ENCODE measurements at regions not wholly inside any gene's neighbourhood (a gene's known extent, or its start where the extent isn't known, plus 50 kb on each side); places are given as distances from the start of the nearest gene placed in this dataset.
"Not testable (repeated sequence)": the region's sequence is repeated elsewhere in the genome, so short reads cannot be mapped to it uniquely, and the experiment has no call there.

DNA sequence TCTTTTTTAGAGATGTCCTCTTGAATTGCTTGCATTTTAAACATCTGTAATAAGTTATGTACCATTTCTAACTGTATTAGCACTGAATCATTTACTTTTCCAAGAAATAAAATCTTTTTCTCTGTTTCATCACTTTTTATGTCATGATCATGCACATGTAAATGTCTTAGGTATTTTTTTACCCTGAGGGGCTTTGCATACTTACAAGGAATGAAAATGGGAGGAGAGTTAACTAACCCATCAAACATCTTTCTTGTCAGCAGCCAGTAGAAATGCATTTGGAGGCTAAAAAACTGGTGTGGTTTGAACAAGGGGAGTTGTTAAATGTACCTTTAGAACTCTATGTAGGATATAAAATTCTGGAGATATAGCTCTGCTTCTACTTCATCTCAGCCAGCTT, 1080.3 kb downstream of the GALC start:
- no peak overlapping the region for H3K27ac ChIP-seq
- DNase-seq, result no peak
- H3K27me3 ChIP-seq, result no peaks in the 10 kb centered on the region
- no peaks in the 10 kb centered on the region for H3K4me1 ChIP-seq
- intact Hi-C loops (cut with DNase I), result no loop called here
- no peak overlapping the region for H3K4me3 ChIP-seq
- no peaks in the 10 kb centered on the region for H3K36me3 ChIP-seq
- H3K9me3 ChIP-seq, result no peaks in the 10 kb centered on the region
- TF ChIP-seq, protein P1, sequence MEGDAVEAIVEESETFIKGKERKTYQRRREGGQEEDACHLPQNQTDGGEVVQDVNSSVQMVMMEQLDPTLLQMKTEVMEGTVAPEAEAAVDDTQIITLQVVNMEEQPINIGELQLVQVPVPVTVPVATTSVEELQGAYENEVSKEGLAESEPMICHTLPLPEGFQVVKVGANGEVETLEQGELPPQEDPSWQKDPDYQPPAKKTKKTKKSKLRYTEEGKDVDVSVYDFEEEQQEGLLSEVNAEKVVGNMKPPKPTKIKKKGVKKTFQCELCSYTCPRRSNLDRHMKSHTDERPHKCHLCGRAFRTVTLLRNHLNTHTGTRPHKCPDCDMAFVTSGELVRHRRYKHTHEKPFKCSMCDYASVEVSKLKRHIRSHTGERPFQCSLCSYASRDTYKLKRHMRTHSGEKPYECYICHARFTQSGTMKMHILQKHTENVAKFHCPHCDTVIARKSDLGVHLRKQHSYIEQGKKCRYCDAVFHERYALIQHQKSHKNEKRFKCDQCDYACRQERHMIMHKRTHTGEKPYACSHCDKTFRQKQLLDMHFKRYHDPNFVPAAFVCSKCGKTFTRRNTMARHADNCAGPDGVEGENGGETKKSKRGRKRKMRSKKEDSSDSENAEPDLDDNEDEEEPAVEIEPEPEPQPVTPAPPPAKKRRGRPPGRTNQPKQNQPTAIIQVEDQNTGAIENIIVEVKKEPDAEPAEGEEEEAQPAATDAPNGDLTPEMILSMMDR (IDR thresholded peaks at IDR 0.05), result no peak
- no peak for TF ChIP-seq POLR2A (IDR thresholded peaks at IDR 0.05)

DNA sequence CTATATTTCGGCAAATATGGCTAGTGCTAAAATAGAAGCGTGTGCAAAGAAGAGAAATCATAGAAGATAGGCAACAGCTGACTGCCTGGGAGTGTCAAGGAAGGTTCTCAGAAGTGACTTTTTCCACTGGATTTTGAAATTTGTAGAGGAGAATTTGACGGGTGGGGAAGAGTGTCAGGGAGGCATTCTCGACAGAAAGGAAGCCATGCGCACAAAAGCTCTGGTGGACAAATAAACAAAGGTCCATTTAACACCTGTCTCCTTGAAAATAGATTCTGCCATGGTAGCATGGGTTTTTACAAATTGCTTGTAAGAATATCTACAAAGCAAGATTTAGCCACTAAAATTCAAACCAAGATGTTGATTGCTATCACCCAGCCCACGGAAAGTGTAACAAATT, 1081.5 kb downstream of the GALC start:
- intact Hi-C loops (cut with DNase I), result no loop called here
- DNase-seq, result no peak
- H3K9me3 ChIP-seq, result no peaks in the 10 kb centered on the region
- no peaks in the 10 kb centered on the region for H3K36me3 ChIP-seq
- H3K4me1 ChIP-seq, result no peaks in the 10 kb centered on the region
- H3K27me3 ChIP-seq, result no peaks in the 10 kb centered on the region
- no peak overlapping the region for H3K4me3 ChIP-seq
- no peak overlapping the region for H3K27ac ChIP-seq
- TF ChIP-seq, protein P1 (IDR thresholded peaks at IDR 0.05), result no peak
- no peak for TF ChIP-seq POLR2A (IDR thresholded peaks at IDR 0.05)
- WGBS, 2 donors, result 65 to 72% methylated on average over 6 of the region's 6 CpGs

DNA sequence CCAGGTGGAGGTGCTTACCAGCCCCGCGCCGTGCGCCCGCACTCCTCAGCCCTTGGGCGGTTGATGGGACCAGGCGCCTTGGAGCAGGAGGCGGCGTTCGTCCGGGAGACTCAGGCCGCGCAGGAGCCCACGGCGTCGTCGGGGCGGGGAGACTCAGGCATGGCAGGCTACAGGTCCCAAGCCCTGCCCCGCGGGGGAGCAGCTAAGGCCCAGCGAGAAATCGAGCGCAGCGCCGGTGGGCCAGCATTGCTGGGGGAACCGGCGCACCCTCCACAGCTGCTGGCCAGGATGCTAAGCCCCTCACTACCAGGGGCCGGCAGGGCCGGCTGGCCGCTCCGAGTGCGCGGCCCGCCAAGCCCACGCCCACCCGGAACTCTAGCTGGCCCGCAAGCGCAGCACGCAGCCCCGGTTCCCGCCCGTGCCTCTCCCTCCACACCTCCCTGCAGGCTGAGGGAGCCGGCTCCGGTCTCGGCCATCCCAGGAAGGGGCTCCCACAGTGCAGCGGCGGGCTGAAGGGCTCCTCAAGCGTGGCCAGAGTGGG, 1087.5 kb downstream of the GALC start:
- 90% methylated on average over 2 of the region's 48 CpGs; no CpG with 5 or more reads in 1 of the 2 donors for whole genome bisulfite sequencing, 2 donors
- DNase-seq; H3K4me3 ChIP-seq; H3K4me1 ChIP-seq; H3K27me3 ChIP-seq; H3K9me3 ChIP-seq; intact Hi-C loops (cut with DNase I); H3K27ac ChIP-seq; H3K36me3 ChIP-seq: not testable (repeated sequence)

DNA sequence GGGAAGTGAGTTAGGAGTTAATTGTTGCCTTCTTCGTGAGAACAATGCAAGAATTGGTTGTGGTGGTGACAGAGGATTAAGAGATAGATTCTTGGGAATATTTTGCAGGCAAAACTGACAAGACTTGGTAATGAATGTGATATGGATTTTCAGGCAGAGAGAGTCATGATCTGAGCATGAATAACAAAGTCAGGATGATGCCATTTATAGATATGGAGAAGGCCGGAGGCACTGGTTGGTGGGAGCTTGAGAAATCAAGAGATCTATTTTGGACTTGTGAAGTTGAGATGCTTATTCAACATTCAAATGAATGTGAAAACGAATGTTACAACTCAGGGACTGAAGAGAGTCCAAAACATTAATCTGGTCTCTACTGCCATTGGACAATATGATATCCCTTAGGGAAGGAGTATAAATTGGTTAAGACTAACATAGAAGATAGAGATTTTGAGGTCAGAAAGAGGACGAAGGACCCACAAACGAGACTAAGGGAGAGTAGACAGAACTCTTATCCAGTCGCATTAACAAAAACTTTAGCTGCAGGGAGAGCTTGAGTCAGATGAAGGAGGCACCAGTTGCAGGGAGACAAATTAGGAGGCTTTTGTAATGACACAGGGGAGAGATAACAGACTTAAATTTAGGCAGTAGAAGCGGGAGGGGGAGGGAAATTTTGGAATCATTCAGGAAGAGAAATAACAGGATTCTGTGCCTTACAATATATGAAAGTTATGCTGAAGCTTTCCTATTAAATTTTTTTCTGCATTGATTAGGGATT, 1090.6 kb downstream of the GALC start:
- no peak for DNase-seq
- WGBS, 2 donors, result 56 to 57% methylated on average over 7 of the region's 7 CpGs
- H3K27ac ChIP-seq, result peak overlapping the region in 1 of 4 donors; percentile 33

DNA sequence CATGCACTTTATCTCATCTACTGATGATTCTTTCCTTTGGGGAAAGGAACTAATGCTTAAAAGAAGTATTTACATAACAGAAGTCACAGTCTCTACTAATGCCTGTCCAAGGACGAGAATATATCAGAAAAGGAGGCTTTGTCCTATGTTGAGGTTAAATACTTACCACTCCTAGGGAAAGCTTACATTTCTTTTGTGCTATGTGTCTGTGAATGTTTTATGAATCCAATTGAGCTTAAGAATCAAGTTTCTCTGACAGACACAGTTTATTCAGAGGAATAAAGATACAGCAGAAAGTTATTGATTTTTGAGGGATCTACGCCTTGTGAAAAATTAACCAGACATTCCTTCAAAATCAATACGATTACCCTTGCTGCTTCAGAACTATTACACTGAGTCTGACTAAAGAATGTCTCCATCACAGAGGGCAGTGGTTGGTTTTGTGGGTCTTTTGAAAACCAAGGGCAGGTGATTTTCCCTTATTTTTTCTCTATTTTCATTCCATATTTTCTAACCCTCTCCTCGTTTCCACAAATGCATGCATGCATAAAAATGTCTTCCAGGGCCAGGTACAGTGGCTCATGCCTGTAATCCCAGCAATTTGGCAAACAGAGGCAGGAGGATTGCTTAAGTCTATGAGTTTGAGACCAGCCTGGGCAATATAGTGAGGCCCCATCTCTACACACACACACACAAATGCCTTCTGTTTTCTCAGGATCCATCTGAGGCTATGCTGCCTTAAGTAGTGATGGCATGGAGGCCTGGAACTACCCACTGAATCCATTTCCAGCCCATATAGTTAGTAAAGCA, 1095.1 kb downstream of the GALC start:
- intact Hi-C loops (cut with DNase I), result no loop called here
- WGBS, 2 donors, result 54 to 72% methylated on average over 4 of the region's 4 CpGs
- no peak for DNase-seq
- TF ChIP-seq, protein P1 (IDR thresholded peaks at IDR 0.05), result no peak
- TF ChIP-seq POLR2A (IDR thresholded peaks at IDR 0.05), result no peak
- H3K9me3 ChIP-seq, result no peaks in the 10 kb centered on the region
- no peaks in the 10 kb centered on the region for H3K4me1 ChIP-seq
- H3K27me3 ChIP-seq, result no peaks in the 10 kb centered on the region
- H3K27ac ChIP-seq, result no peak overlapping the region
- H3K4me3 ChIP-seq, result no peak overlapping the region
- no peaks in the 10 kb centered on the region for H3K36me3 ChIP-seq

More for the DNA sequence above, 1090.6 kb downstream of the GALC start:
- no peaks in the 10 kb centered on the region for H3K4me1 ChIP-seq
- TF ChIP-seq POLR2A (IDR thresholded peaks at IDR 0.05), result no peak
- TF ChIP-seq, protein P1 (IDR thresholded peaks at IDR 0.05), result no peak
- H3K27me3 ChIP-seq, result no peaks in the 10 kb centered on the region
- intact Hi-C loops (cut with DNase I), result no loop called here
- no peaks in the 10 kb centered on the region for H3K9me3 ChIP-seq
- H3K36me3 ChIP-seq, result no peaks in the 10 kb centered on the region
- no peak overlapping the region for H3K4me3 ChIP-seq

All from esophagus squamous epithelium (tissue), 5 donors.